Peyer's patch (tissue), 4 donors: ENCODE measurements at regions not wholly inside any gene's neighbourhood (a gene's known extent, or its start where the extent isn't known, plus 50 kb on each side); places are given as distances from the start of the nearest gene placed in this dataset.

ENCODE experiments used
- POLR2A ChIP-seq, 2 donors: fragments of 450-650 bp; IDR thresholded peaks; one replicate each; pipeline ENCODE4 v1.5.1; 2017; ENCODE audit warnings: antibody characterized with exemption in 2 of 2, mild to moderate bottlenecking in 2 of 2, moderate library complexity in 2 of 2
- TF ChIP-seq, protein P1 (sequence below), 6 experiments: fragments of 450-650 bp in 4 of 6; fragments of 200-600 bp in 2 of 6; sonication (generic) in 1 of 6; IDR thresholded peaks; one replicate each; pipeline ENCODE4 v1.5.1; 2017 to 2019; ENCODE audit warnings: antibody characterized with exemption in 6 of 6, mild to moderate bottlenecking in 3 of 6, moderate library complexity in 1 of 6

- TF ChIP-seq, protein P1, sequence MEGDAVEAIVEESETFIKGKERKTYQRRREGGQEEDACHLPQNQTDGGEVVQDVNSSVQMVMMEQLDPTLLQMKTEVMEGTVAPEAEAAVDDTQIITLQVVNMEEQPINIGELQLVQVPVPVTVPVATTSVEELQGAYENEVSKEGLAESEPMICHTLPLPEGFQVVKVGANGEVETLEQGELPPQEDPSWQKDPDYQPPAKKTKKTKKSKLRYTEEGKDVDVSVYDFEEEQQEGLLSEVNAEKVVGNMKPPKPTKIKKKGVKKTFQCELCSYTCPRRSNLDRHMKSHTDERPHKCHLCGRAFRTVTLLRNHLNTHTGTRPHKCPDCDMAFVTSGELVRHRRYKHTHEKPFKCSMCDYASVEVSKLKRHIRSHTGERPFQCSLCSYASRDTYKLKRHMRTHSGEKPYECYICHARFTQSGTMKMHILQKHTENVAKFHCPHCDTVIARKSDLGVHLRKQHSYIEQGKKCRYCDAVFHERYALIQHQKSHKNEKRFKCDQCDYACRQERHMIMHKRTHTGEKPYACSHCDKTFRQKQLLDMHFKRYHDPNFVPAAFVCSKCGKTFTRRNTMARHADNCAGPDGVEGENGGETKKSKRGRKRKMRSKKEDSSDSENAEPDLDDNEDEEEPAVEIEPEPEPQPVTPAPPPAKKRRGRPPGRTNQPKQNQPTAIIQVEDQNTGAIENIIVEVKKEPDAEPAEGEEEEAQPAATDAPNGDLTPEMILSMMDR (IDR thresholded peaks at IDR 0.05): no peak
- TF ChIP-seq POLR2A (IDR thresholded peaks at IDR 0.05): no peak
Measured at GRCh38 chr2:150107170-150107569, 380.3 kb downstream of the RND3 start.
